COLO668 (cell line): ENCODE measurements at regions not wholly inside any gene's neighbourhood (a gene's known extent, or its start where the extent isn't known, plus 50 kb on each side); places are given as distances from the start of the nearest gene placed in this dataset.

Source experiments
- DNase-seq: peaks from one replicate; lab custom pipeline; 2025; ENCODE audit not compliant: unreplicated experiment; lab: John Stamatoyannopoulos, UW

DNA sequence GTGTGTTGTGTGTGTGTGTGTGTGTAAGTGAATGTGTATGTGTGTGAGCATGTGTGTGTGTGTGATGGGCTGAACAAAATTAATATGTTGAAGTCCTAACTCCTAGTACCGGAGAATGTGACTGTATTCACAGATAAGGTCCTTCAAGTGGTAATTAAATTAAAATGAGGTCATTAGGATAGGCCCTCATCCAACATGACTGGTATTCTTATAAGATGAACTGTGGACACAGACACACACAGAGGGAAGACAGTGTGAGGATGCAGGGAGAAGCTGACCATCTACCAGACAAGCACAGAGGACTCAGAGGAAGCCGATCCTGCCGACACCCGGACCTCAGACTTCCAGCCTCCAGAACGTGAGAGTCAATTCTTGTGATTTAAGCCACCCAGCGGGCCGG is 91.2 kb upstream of the PGBD5 start:
- DNase-seq = no peak

DNA sequence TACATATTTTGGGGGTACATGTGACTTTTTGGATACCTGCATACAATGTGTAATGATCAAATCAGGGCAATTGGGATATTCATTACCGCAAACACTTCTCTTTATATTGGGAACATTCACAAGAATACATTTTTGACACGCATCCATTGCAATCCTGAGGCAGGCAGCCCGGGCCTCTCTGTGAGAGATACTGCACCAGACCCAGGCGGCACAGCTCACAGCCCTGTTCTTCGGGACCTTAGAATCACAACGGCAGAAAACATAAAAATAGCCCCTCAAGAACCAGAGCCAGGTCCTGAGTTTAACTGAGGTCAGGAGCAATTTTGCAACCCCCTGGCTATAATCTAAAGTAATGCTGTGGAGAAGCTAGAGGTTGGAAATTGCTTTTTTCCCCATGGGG is 90.8 kb upstream of the PGBD5 start:
- DNase-seq = no peak

GRCh38 chr1:230515451-230516145 is 89.5 kb upstream of the PGBD5 start:
- DNase-seq = peak; percentile 28

GRCh38 chr1:230510496-230510895 is 84.4 kb upstream of the PGBD5 start:
- DNase-seq = no peak

- no peak for DNase-seq
Observed at GRCh38 chr1:230509281-230509977, 83.3 kb upstream of the PGBD5 start.

DNA sequence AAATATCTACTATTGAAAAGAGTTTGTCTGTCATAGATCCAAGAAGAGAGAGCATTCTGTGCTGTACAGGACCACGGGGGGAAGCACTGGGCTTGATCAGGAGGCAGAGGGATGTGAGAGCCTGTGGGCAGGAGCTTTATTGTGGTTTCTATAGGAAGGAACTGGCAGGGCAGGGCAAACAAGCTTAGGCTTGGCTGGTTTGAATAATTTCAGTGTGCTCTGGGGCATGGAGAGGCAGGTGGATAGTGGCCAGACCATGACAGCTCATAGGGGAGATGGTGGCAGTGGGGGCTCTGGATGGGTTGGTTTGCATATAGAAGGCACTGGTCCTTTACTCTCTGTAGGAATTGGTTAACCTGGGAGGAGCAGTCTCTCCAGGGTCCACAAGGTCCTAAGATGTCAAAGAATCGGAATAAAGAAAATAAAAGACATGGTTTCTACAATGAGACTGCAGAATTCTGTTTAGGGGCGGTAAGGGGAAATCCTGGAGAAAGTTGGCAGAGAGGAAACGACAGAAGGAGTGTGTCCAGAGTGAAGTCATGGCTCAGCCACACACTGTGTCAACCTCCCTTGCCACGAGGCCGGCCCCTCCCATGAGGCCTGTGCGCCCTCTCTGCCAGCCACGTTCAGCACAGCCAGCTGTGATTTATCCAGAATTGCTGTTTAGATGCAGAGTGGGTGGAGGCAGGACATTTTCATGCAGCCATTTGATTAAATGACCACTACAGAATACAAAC is 81.7 kb upstream of the PGBD5 start:
- no peak for DNase-seq

DNA sequence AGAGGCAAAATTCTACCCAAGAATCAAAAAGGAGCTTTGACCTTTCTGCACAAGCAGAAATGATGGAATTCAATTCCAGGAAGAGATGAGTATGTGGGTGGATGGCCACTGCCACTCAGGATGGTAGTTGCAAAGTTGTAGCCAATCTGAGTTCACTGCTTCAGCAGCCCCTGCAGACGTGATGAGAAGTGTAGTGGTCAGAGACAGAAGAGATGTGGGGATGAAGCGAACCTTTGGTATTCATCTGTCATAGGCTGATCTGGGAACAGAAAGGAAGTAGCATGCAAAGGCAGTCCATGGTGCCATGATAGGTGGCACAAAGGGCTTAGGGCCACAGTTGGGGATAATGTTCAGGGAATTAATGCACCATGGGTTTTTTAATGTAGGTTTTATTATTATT is 81.1 kb upstream of the PGBD5 start:
- DNase-seq = no peak

- DNase-seq = no peak
Observed at GRCh38 chr1:230506451-230506850, 80.3 kb upstream of the PGBD5 start.

- no peak for DNase-seq
Observed at GRCh38 chr1:230504310-230504709, 78.2 kb upstream of the PGBD5 start.

DNA sequence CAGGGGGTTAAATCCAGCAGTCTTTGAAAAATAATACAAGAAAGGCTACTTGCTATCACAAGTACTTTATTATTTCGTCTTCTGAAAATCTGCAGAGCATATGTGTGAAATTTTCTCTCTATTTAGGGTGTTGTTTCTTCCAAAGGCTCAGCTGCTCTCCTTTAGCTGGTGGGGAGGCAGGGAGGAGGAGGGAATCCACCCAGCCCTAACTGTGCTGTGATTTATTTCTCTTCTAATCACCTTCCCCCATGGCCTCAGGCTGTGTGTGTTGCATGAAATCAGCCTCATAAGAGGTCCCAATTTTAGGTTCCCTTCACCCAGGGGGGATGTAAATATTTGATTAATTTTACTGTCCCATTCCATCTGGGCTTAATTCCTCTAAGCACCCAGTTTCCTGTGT is 77.6 kb upstream of the PGBD5 start:
- DNase-seq = no peak

DNA sequence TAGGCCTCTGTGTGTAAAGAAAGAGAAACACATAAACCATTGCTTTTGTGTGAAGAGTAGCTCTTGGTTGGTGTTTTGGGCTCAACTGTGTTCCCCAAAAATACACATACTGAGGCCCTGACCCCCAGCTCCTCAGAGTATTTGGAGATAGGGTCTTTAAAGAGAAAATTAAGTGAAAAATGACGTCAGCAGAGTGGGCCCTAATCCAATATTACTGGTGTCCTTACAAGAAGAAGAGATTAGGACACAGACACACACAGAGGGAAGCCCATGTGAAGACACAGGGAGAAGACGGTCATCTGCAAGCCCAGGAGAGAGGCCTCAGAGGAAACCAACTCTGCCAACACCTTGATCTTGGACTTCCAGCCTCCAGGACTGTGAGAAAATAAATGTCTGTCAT is 76.9 kb upstream of the PGBD5 start:
- DNase-seq = no peak

- peak; percentile 32 for DNase-seq
Observed at GRCh38 chr1:230502306-230502705, 76.2 kb upstream of the PGBD5 start.

DNA sequence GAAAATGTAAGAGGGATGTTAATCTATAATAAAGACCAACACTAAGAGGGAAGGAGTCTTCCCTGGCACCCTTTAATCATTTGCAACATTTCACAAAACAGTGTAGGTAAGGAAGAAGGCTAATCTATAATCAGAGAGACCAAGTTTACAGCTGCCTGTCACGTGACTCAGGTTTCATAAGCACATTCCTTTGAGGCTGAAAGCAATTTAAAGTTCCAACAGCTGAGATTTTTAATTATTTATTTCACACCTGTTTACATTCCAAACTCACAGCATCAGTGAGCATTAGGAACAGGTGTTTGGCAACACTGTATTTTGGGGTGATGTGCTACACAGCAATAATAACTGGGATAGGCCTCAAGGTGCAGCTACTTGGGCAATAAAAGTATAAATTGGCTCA is 75.7 kb upstream of the PGBD5 start:
- no peak for DNase-seq

GRCh38 chr1:230501242-230501641 is 75.1 kb upstream of the PGBD5 start:
- no peak for DNase-seq

GRCh38 chr1:230500063-230500462 is 73.9 kb upstream of the PGBD5 start:
- DNase-seq = no peak

DNA sequence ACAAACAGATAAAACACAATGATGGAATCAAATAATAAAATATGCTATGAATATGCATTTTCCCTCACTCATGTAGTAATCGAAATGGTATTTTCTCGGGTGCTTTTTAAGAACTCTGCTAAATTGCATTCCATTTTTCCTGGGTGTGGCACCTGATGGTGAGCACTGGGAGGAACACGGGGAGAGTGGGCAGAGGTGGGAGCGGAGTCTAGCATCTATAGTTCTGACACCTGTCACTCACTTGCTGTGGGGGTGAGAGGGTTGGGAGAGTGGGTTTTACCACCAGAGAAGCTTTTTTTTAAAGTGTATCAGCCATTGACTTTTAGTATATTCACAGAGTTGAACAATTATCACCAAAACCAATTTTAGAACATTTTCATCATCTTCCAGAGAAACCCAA is 73.4 kb upstream of the PGBD5 start:
- DNase-seq = no peak

DNA sequence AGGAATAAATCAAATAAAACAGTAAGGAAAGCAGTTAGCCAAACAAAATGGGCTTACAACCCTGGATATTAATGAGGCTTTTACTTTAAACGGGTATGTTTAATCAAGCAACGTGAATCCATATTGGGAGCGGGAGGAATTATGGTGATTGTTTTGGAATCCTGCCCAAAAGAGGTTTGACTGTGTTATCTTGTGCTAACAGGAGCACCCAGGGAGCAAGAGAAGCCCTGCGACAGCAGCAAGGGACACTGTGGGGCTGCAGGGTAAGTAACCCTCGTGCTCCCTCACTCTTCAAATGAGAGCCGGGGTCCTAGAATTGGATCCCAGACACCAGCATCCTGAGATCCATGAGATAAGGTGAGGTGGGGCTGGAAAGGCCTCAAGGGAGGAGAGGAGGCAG is 72.6 kb upstream of the PGBD5 start:
- DNase-seq = no peak

DNA sequence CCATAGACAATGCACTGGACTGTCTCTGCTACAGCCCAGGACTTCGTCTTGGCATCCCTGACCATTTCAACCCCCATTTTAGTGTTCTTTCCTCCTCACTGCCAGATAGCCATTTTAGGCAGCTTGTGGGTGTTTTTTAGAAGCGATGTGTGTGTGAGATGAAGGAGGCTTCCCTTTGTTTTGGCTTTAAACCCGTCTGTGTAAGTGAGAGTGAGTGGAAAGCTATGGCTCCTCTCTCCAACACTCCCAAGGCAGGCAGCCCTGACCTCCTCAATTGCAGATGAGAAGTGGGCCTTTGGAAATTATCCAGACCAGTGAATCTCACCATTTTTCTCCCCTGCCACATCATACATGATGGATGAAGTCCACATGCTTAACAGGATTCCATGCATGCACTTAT is 70.3 kb upstream of the PGBD5 start:
- DNase-seq = no peak

DNA sequence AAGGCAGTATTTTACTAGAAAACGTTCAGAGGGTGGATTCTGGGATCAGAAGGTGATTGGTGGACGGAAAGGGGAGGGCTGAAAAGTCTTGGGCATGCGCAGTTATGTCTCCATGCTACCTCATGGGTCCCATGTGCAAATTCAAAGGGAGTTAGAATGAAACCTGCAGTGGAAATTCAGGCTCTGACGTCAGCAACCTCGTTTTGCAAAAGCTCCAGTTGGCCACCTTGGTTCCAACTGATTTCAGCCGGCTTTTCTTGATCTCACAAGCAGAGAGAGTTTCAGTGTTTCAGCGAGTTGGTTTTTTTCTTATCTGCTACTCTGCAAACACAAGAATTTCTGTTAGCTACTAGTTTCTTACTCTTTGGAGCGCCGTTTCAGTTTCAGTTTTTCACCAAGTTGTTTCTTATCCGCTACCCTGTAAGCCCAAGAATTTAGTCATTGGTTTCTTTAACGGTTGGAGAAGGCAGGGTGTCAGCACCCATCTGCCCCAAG is 69.8 kb upstream of the PGBD5 start:
- DNase-seq = no peak

DNA sequence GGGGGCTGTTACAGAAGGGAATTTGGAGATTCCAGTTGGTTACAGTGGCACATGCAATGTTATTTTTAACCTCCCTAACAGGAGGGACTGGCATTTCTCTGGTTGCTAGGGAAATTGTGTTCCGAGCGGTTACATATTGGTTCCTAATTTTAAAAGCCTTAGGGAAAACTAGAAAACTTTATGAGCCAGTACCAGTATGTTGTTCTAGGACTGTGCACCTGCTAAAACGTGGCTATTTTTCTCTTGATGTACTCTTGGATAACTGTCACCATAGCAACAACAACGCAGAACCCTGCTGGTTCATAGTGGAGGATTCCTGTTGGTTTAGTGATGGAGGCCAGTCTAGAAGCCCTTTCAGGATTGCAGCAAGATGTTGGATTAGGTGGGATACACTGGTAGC is 68.9 kb upstream of the PGBD5 start:
- DNase-seq = no peak

- DNase-seq = no peak
Observed at GRCh38 chr1:230494514-230494913, 68.4 kb upstream of the PGBD5 start.

GRCh38 chr1:230494026-230494425 is 67.9 kb upstream of the PGBD5 start:
- DNase-seq = no peak
